Common myeloid progenitor, CD34-positive (primary cell): ENCODE measurements at regions not wholly inside any gene's neighbourhood (a gene's known extent, or its start where the extent isn't known, plus 50 kb on each side); places are given as distances from the start of the nearest gene placed in this dataset.

ENCODE experiments used
- CTCF ChIA-PET: fragments of 350-600 bp; sonication (Branson Sonifier 250); formaldehyde crosslinking; loops from one replicate; lab custom pipeline; 2021; ENCODE audit warnings: antibody characterized with exemption; lab: Charles Lee
- POLR2A ChIA-PET: fragments of 350-600 bp; sonication (Branson Sonifier 250); formaldehyde crosslinking; loops from one replicate; lab custom pipeline; 2021; ENCODE audit warnings: antibody characterized with exemption; lab: Charles Lee
- DNase-seq, 3 donors: peaks; one replicate each; pipeline versions ENCODE4 v3.0.0 to v3.0.0-alpha.2; 2013
- H3K27ac ChIP-seq, 2 experiments: 1 replicate in 1 of 2; 2 replicates in 1 of 2; pipeline ENCODE4 v1.7.0; 2013; ENCODE audit warnings: inconsistent platforms in 2 of 2, low read length in 2 of 2, mild to moderate bottlenecking in 2 of 2, low read depth in 1 of 2, moderate library complexity in 1 of 2; ENCODE audit not compliant: severe bottlenecking in 2 of 2, insufficient read depth in 1 of 2, poor library complexity in 1 of 2
- H3K27me3 ChIP-seq, 5 experiments: replicated peaks in 2 of 5; 1 replicate in 3 of 5; 2 replicates in 2 of 5; pipeline versions ENCODE4 v1.6.1 to v1.7.0; 2013; ENCODE audit warnings: low read length in 4 of 5, mild to moderate bottlenecking in 2 of 5, moderate library complexity in 2 of 5, inconsistent platforms in 1 of 5; ENCODE audit not compliant: insufficient read depth in 5 of 5, control insufficient read depth in 4 of 5
- H3K36me3 ChIP-seq, 4 experiments: 1 replicate in 2 of 4; 2 replicates in 2 of 4; pipeline versions ENCODE4 v1.6.1 to v1.7.0; 2013; ENCODE audit warnings: low read length in 3 of 4, control low read depth in 1 of 4, mild to moderate bottlenecking in 1 of 4; ENCODE audit not compliant: control insufficient read depth in 4 of 4, insufficient read depth in 4 of 4
- H3K4me1 ChIP-seq, 4 experiments: 1 replicate in 3 of 4; 2 replicates in 1 of 4; pipeline versions ENCODE4 v1.6.1 to v1.7.1; 2013; ENCODE audit warnings: low read length in 3 of 4, mild to moderate bottlenecking in 3 of 4, control low read depth in 1 of 4, inconsistent platforms in 1 of 4, moderate library complexity in 1 of 4; ENCODE audit not compliant: control insufficient read depth in 4 of 4, insufficient read depth in 4 of 4; ENCODE audit errors: control extremely low read depth in 1 of 4
- H3K4me3 ChIP-seq, 7 experiments: 1 replicate in 4 of 7; 2 replicates in 3 of 7; pipeline versions ENCODE4 v1.5.1 to v1.7.0; 2013; ENCODE audit warnings: mild to moderate bottlenecking in 7 of 7, low read length in 6 of 7, moderate library complexity in 6 of 7, inconsistent platforms in 2 of 7, low read depth in 2 of 7, control low read depth in 1 of 7; ENCODE audit not compliant: insufficient read depth in 4 of 7, control insufficient read depth in 1 of 7; ENCODE audit errors: extremely low read depth in 1 of 7
- H3K9me3 ChIP-seq, 5 experiments: 1 replicate in 4 of 5; 2 replicates in 1 of 5; pipeline versions ENCODE4 v1.6.1 to v1.7.1; 2013; ENCODE audit warnings: low read length in 4 of 5, mild to moderate bottlenecking in 2 of 5, inconsistent platforms in 1 of 5, low read depth in 1 of 5, moderate library complexity in 1 of 5; ENCODE audit not compliant: control insufficient read depth in 4 of 5, insufficient read depth in 2 of 5; ENCODE audit errors: control extremely low read depth in 1 of 5
- WGBS: methylation state at CpG from one replicate; pipeline ENCODE4 v1.1.5; 2013; ENCODE audit not compliant: insufficient coverage; 5-methylcytosine and 5-hydroxymethylcytosine counted together

GRCh38 chr3:157713101-157713500 is 209.9 kb upstream of the VEPH1 start:
- Histone ChIP-seq H3K4me3 (no peak overlapping the region), H3K27me3 (no peaks in the 10 kb centered on the region), H3K4me1 (no peaks in the 10 kb centered on the region), H3K36me3 (no peaks in the 10 kb centered on the region), H3K27ac (no peak overlapping the region), H3K9me3 (peaks cover 0 to 5% (median 2%) of the 10 kb centered on the region in 5 experiments)
- ChIA-PET CTCF (interaction anchor here (1.0 kb wide), 1 partner anchor 9 kb away, joined by 3 read pairs; no protein-coding TSS in a partner anchor), POLR2A (no interaction called here)
- DNase-seq: no peak

- 90% methylated on average over 2 of the region's 2 CpGs for WGBS
- no peaks in the 10 kb centered on the region for H3K9me3 ChIP-seq
- ChIA-PET POLR2A (no interaction called here), CTCF (interaction anchor here (1.9 kb wide), 1 partner anchor 8 kb away, joined by 3 read pairs; no protein-coding TSS in a partner anchor)
- H3K4me3 ChIP-seq: no peak overlapping the region
- H3K27ac ChIP-seq: no peak overlapping the region
- H3K4me1 ChIP-seq: no peaks in the 10 kb centered on the region
- H3K27me3 ChIP-seq: no peaks in the 10 kb centered on the region
- H3K36me3 ChIP-seq: no peaks in the 10 kb centered on the region
- no peak for DNase-seq
Observed at GRCh38 chr3:157705258-157705657, 202.0 kb upstream of the VEPH1 start.

- CTCF ChIA-PET: interaction anchor here (0.8 to 1.4 kb wide), 3 partner anchors 10 to 120 kb away, joined by 3 read pairs; no protein-coding TSS in a partner anchor
- H3K27ac ChIP-seq: no peak overlapping the region
Observed at GRCh38 chr3:157700405-157700804, 197.2 kb upstream of the VEPH1 start.

GRCh38 chr3:157695586-157695985 is 192.4 kb upstream of the VEPH1 start:
- no peak for DNase-seq
- H3K4me3 ChIP-seq: no peak overlapping the region
- no peaks in the 10 kb centered on the region for H3K9me3 ChIP-seq
- no peak overlapping the region for H3K27ac ChIP-seq
- no peaks in the 10 kb centered on the region for H3K36me3 ChIP-seq
- CTCF ChIA-PET: no interaction called here
- H3K27me3 ChIP-seq: peaks cover 0 to 3% (median 0%) of the 10 kb centered on the region in 5 experiments
- POLR2A ChIA-PET: no interaction called here
- H3K4me1 ChIP-seq: no peaks in the 10 kb centered on the region

More at GRCh38 chr3:157700405-157700804, 197.2 kb upstream of the VEPH1 start:
- H3K36me3 ChIP-seq: no peaks in the 10 kb centered on the region
- POLR2A ChIA-PET: no interaction called here
- 95% methylated on average over 2 of the region's 3 CpGs for WGBS
- H3K4me1 ChIP-seq: no peaks in the 10 kb centered on the region
- H3K9me3 ChIP-seq: no peaks in the 10 kb centered on the region
- no peak overlapping the region for H3K4me3 ChIP-seq
- no peak for DNase-seq
- H3K27me3 ChIP-seq: peaks cover 0 to 3% (median 0%) of the 10 kb centered on the region in 5 experiments

- no CpG with 5 or more reads among the region's 2 CpGs for WGBS
- ChIA-PET CTCF (no interaction called here), POLR2A (no interaction called here)
- H3K27me3 ChIP-seq: peaks cover 0 to 3% (median 0%) of the 10 kb centered on the region in 5 experiments
- DNase-seq: no peak
- H3K4me3 ChIP-seq: no peak overlapping the region
- H3K9me3 ChIP-seq: no peaks in the 10 kb centered on the region
- no peaks in the 10 kb centered on the region for H3K36me3 ChIP-seq
- H3K27ac ChIP-seq: no peak overlapping the region
- no peaks in the 10 kb centered on the region for H3K4me1 ChIP-seq
Observed at GRCh38 chr3:157695103-157695502, 191.9 kb upstream of the VEPH1 start.

GRCh38 chr3:157693762-157694161 is 190.5 kb upstream of the VEPH1 start:
- CTCF ChIA-PET: no interaction called here
- H3K27ac ChIP-seq: no peak overlapping the region
- WGBS: no CpG with 5 or more reads among the region's 1 CpG
- no peak for DNase-seq
- POLR2A ChIA-PET: no interaction called here
- H3K36me3 ChIP-seq: no peaks in the 10 kb centered on the region
- no peaks in the 10 kb centered on the region for H3K9me3 ChIP-seq
- peaks cover 0 to 3% (median 0%) of the 10 kb centered on the region in 5 experiments for H3K27me3 ChIP-seq
- no peak overlapping the region for H3K4me3 ChIP-seq
- H3K4me1 ChIP-seq: no peaks in the 10 kb centered on the region

- no CpG with 5 or more reads among the region's 1 CpG for WGBS
- H3K4me1 ChIP-seq: no peaks in the 10 kb centered on the region
- H3K27ac ChIP-seq: no peak overlapping the region
- ChIA-PET CTCF (no interaction called here), POLR2A (no interaction called here)
- DNase-seq: no peak
- no peaks in the 10 kb centered on the region for H3K36me3 ChIP-seq
- no peaks in the 10 kb centered on the region for H3K27me3 ChIP-seq
- no peaks in the 10 kb centered on the region for H3K9me3 ChIP-seq
- no peak overlapping the region for H3K4me3 ChIP-seq
Observed at GRCh38 chr3:157692468-157692867, 189.3 kb upstream of the VEPH1 start.
